A549 (cell line): ENCODE measurements at regions not wholly inside any gene's neighbourhood (a gene's known extent, or its start where the extent isn't known, plus 50 kb on each side); places are given as distances from the start of the nearest gene placed in this dataset.
"Not testable (repeated sequence)": the region's sequence is repeated elsewhere in the genome, so short reads cannot be mapped to it uniquely, and the experiment has no call there.

ENCODE experiments used
- ATAC-seq, 2 experiments: fragments of 200-7000 bp in 1 of 2; fragments of >200 bp in 1 of 2; cut with Nextera tagmentation in 1 of 2; cut with Tn5 transposase in 1 of 2; 3 replicates each; pipeline versions ENCODE4 v1.8.0 to v1.9.1; 2018 to 2020; ENCODE audit warnings: mild to moderate bottlenecking in 1 of 2, moderate library complexity in 1 of 2
- CTCF ChIA-PET: fragments of 300-600 bp; sonication (Branson Sonifier 250); formaldehyde crosslinking; extraction: SDS; loops from one replicate; lab custom pipeline; 2021; ENCODE audit warnings: antibody characterized with exemption, inconsistent platforms; lab: Yijun Ruan, JAX
- POLR2A ChIA-PET: fragments of 350-600 bp; formaldehyde crosslinking; extraction: SDS; loops from one replicate; lab custom pipeline; 2021; ENCODE audit warnings: antibody characterized with exemption, inconsistent platforms; lab: Yijun Ruan, JAX
- DNase-seq, 2 experiments: peaks; one replicate each; pipeline versions ENCODE4 v3.0.0 to v3.0.0-alpha.2; 2011 to 2016; ENCODE audit warnings: low read depth in 1 of 2, low spot score in 1 of 2
- FAIRE-seq: peaks from 2 replicates; lab custom pipeline; 2011; peaks lifted over from hg19 to GRCh38; lab: Jason Lieb, UNC
- H3K27ac ChIP-seq, 2 experiments: fragments of >200 bp; sonication (Bioruptor Twin); formaldehyde crosslinking; 3 replicates each; pipeline ENCODE4 v1.5.1; 2016 to 2017
- H3K4me1 ChIP-seq: fragments of >200 bp; sonication (Bioruptor Twin); formaldehyde crosslinking; 3 replicates; pipeline ENCODE4 v1.6.1; 2016
- H3K4me2 ChIP-seq: fragments of >200 bp; sonication (Bioruptor Twin); formaldehyde crosslinking; 3 replicates; pipeline ENCODE4 v1.6.1; 2016
- H3K4me3 ChIP-seq: fragments of >200 bp; sonication (Bioruptor Twin); formaldehyde crosslinking; 3 replicates; pipeline ENCODE4 v1.5.1; 2016
- H3K9me3 ChIP-seq: fragments of >200 bp; sonication (Bioruptor Twin); formaldehyde crosslinking; 3 replicates; pipeline ENCODE4 v1.6.1; 2016
- BHLHE40 ChIP-seq: IDR thresholded peaks from 2 replicates; pipeline ENCODE4 v1.6.1; 2012; ENCODE audit warnings: low read depth, low read length, inconsistent platforms
- CBX8 ChIP-seq: fragments of 200-600 bp; sonication (generic); IDR thresholded peaks from 2 replicates; pipeline ENCODE4 v1.6.1; 2016
- CHD2 ChIP-seq: fragments of 150-350 bp; IDR thresholded peaks from 2 replicates; pipeline ENCODE4 v1.6.1; 2014; ENCODE audit warnings: low read length; ENCODE audit not compliant: partially characterized antibody
- EHF ChIP-seq: fragments of 250-450 bp; sonication (Bioruptor Pico); IDR thresholded peaks from 2 replicates; pipeline ENCODE4 v1.5.0; 2020; ENCODE audit warnings: mild to moderate bottlenecking
- EHMT2 ChIP-seq: fragments of 200-600 bp; sonication (generic); IDR thresholded peaks from 2 replicates; pipeline ENCODE4 v1.6.1; 2016; ENCODE audit warnings: antibody characterized with exemption, low read depth, mild to moderate bottlenecking, moderate library complexity
- ESRRA ChIP-seq: fragments of 150-350 bp; IDR thresholded peaks from 2 replicates; pipeline ENCODE4 v1.6.1; 2014; ENCODE audit warnings: mild to moderate bottlenecking, low read length, borderline replicate concordance
- FOXS1 ChIP-seq: fragments of 250-450 bp; sonication (Bioruptor Pico); IDR thresholded peaks from 2 replicates; pipeline ENCODE4 v1.5.0; 2020; ENCODE audit warnings: mild to moderate bottlenecking, moderate library complexity
- HDAC2 ChIP-seq: fragments of 200-600 bp; sonication (generic); IDR thresholded peaks from 2 replicates; pipeline ENCODE4 v1.6.1; 2016
- HOXA7 ChIP-seq: fragments of 250-450 bp; sonication (Bioruptor Pico); IDR thresholded peaks from 2 replicates; pipeline ENCODE4 v1.5.0; 2020; ENCODE audit warnings: mild to moderate bottlenecking, moderate library complexity
- HOXB5 ChIP-seq: fragments of 250-450 bp; sonication (Bioruptor Pico); IDR thresholded peaks from 2 replicates; pipeline ENCODE4 v1.5.0; 2020; ENCODE audit warnings: mild to moderate bottlenecking, moderate library complexity
- KDM1A ChIP-seq: fragments of 200-600 bp; sonication (generic); IDR thresholded peaks from 2 replicates; pipeline ENCODE4 v1.6.1; 2016; ENCODE audit warnings: low read depth, mild to moderate bottlenecking
- NFE2L2 ChIP-seq: fragments of 150-350 bp; conservative IDR thresholded peaks from 2 replicates; pipeline ENCODE4 v1.6.1; 2014; ENCODE audit warnings: low read length
- PHF8 ChIP-seq: fragments of 200-600 bp; sonication (generic); IDR thresholded peaks from 2 replicates; pipeline ENCODE4 v1.6.1; 2016; ENCODE audit warnings: low read depth, mild to moderate bottlenecking, antibody characterized with exemption, moderate library complexity, borderline replicate concordance
- POLR2A ChIP-seq: IDR thresholded peaks from 2 replicates; pipeline ENCODE4 v1.6.1; 2012; ENCODE audit warnings: mild to moderate bottlenecking, low read length
- POLR2AphosphoS2 ChIP-seq: conservative IDR thresholded peaks from 2 replicates; pipeline ENCODE4 v1.6.1; 2012; ENCODE audit warnings: low read length, improper control_type of control experiment, inconsistent platforms
- RAD21 ChIP-seq, 2 experiments: fragments of >200 bp in 1 of 2; sonication (Bioruptor Twin) in 1 of 2; formaldehyde crosslinking in 1 of 2; IDR thresholded peaks in 1 of 2; conservative IDR thresholded peaks in 1 of 2; 2 replicates in 1 of 2; 3 replicates in 1 of 2; pipeline ENCODE4 v1.6.1; 2012 to 2018; ENCODE audit warnings: inconsistent platforms in 1 of 2
- RARB ChIP-seq: fragments of 250-450 bp; sonication (Bioruptor Pico); IDR thresholded peaks from 2 replicates; pipeline ENCODE4 v1.8.0; 2021; ENCODE audit warnings: mild to moderate bottlenecking, moderate library complexity
- RCOR1 ChIP-seq: fragments of 150-350 bp; IDR thresholded peaks from 2 replicates; pipeline ENCODE4 v1.6.1; 2014; ENCODE audit warnings: antibody characterized with exemption, low read length, low read depth
- RFX5 ChIP-seq: fragments of 450-650 bp; IDR thresholded peaks from 2 replicates; pipeline ENCODE4 v1.7.1; 2014; ENCODE audit warnings: antibody characterized with exemption, mild to moderate bottlenecking, moderate library complexity
- SMC3 ChIP-seq: fragments of >200 bp; sonication (Bioruptor Twin); formaldehyde crosslinking; IDR thresholded peaks from 3 replicates; pipeline ENCODE4 v1.6.1; 2018; ENCODE audit warnings: inconsistent platforms
- SREBF2 ChIP-seq: fragments of 450-650 bp; IDR thresholded peaks from 2 replicates; pipeline ENCODE4 v1.6.1; 2014; ENCODE audit warnings: mild to moderate bottlenecking, moderate library complexity
- TP53 ChIP-seq: fragments of 250-450 bp; sonication (Bioruptor Pico); IDR thresholded peaks from 2 replicates; pipeline ENCODE4 v1.5.0; 2021; ENCODE audit warnings: mild to moderate bottlenecking, moderate library complexity
- USF2 ChIP-seq: fragments of 450-650 bp; IDR thresholded peaks from 2 replicates; pipeline ENCODE4 v1.6.1; 2014; ENCODE audit warnings: antibody characterized with exemption
- ZC3H11A ChIP-seq: fragments of 450-650 bp; IDR thresholded peaks from 2 replicates; pipeline ENCODE4 v1.6.1; 2014; ENCODE audit warnings: antibody characterized with exemption, mild to moderate bottlenecking
- WGBS: methylation state at CpG from one replicate; pipeline ENCODE4 v1.1.6; 2017; ENCODE audit errors: missing lambda C conversion rate; 5-methylcytosine and 5-hydroxymethylcytosine counted together
- TF ChIP-seq, protein P1 (sequence below): IDR thresholded peaks from 2 replicates; pipeline ENCODE4 v1.6.1; 2012; ENCODE audit warnings: low read depth, borderline replicate concordance
- TF ChIP-seq, protein P2 (sequence below): IDR thresholded peaks from 2 replicates; pipeline ENCODE4 v1.6.1; 2012
- TF ChIP-seq, protein P3 (sequence below): fragments of >200 bp; sonication (Bioruptor Twin); formaldehyde crosslinking; IDR thresholded peaks from 2 replicates; pipeline ENCODE4 v1.6.1; 2016

GRCh38 chr2:168326572-168326971, 79.2 kb upstream of the STK39 start:
- Histone ChIP-seq H3K4me3 (no peak overlapping the region), H3K4me1 (no peaks in the 10 kb centered on the region), H3K9me3 (no peaks in the 10 kb centered on the region; the same call in 2 of the 3 replicates), H3K4me2 (no peak overlapping the region), H3K27ac (no peak overlapping the region)
- TF ChIP-seq CBX8: no peak
- TF ChIP-seq, protein P1, sequence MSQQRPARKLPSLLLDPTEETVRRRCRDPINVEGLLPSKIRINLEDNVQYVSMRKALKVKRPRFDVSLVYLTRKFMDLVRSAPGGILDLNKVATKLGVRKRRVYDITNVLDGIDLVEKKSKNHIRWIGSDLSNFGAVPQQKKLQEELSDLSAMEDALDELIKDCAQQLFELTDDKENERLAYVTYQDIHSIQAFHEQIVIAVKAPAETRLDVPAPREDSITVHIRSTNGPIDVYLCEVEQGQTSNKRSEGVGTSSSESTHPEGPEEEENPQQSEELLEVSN: no peak
- no peak for TF ChIP-seq FOXS1
- TF ChIP-seq BHLHE40: no peak
- DNase-seq (no peak), ATAC-seq (no peak), FAIRE-seq (no peak)
- WGBS: 42% methylated on average over 2 of the region's 2 CpGs
- CTCF ChIA-PET: interaction anchor here (0.6 kb wide), 1 partner anchor 360 kb away, joined by 3 read pairs; no protein-coding TSS in a partner anchor
- POLR2A ChIA-PET: no interaction called here

- no peak overlapping the region for H3K27ac ChIP-seq
- H3K9me3 ChIP-seq: no peaks in the 10 kb centered on the region; the same call in 2 of the 3 replicates
- no peak overlapping the region for H3K4me2 ChIP-seq
- 37% methylated on average over 3 of the region's 3 CpGs for WGBS
- no peaks in the 10 kb centered on the region for H3K4me1 ChIP-seq
- TF ChIP-seq NFE2L2: no peak
- no peak for TF ChIP-seq RARB (CRISPR knock-in tag)
- no peak for TF ChIP-seq HOXB5
- TF ChIP-seq POLR2AphosphoS2: no peak
- no peak for TF ChIP-seq ZC3H11A
- TF ChIP-seq PHF8: no peak
- ChIA-PET POLR2A (no interaction called here), CTCF (no interaction called here)
- no peak overlapping the region for H3K4me3 ChIP-seq
- no peak for ATAC-seq
- no peak for FAIRE-seq
- no peak for DNase-seq
These were observed 79.9 kb upstream of the STK39 start for GRCh38 chr2:168327328-168327727.

GRCh38 chr2:168328421-168328820, 81.0 kb upstream of the STK39 start:
- TF ChIP-seq EHMT2 (no peak), HDAC2 (no peak), SMC3 (no peak), ESRRA (no peak), CBX8 (no peak), RFX5 (no peak), SREBF2 (no peak), EHF (no peak), POLR2A (no peak), FOXS1 (no peak), POLR2AphosphoS2 (no peak)
- TF ChIP-seq, protein P2, sequence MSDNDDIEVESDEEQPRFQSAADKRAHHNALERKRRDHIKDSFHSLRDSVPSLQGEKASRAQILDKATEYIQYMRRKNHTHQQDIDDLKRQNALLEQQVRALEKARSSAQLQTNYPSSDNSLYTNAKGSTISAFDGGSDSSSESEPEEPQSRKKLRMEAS: no peak
- TF ChIP-seq, protein P3, sequence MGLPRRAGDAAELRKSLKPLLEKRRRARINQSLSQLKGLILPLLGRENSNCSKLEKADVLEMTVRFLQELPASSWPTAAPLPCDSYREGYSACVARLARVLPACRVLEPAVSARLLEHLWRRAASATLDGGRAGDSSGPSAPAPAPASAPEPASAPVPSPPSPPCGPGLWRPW: no peak
- Histone ChIP-seq H3K27ac (no peak overlapping the region), H3K9me3 (no peaks in the 10 kb centered on the region; the same call in 2 of the 3 replicates), H3K4me2 (no peak overlapping the region), H3K4me1 (no peaks in the 10 kb centered on the region), H3K4me3 (no peak overlapping the region)
- 56% methylated on average over 2 of the region's 2 CpGs for WGBS
- ChIA-PET POLR2A (no interaction called here), CTCF (interaction anchor here (0.6 to 0.9 kb wide), 2 partner anchors 10 to 194 kb away, joined by 3 read pairs; no protein-coding TSS in a partner anchor)
- ATAC-seq: no peak; a peak in 1 of 6 replicates
- DNase-seq: no peak
- FAIRE-seq: no peak

DNA sequence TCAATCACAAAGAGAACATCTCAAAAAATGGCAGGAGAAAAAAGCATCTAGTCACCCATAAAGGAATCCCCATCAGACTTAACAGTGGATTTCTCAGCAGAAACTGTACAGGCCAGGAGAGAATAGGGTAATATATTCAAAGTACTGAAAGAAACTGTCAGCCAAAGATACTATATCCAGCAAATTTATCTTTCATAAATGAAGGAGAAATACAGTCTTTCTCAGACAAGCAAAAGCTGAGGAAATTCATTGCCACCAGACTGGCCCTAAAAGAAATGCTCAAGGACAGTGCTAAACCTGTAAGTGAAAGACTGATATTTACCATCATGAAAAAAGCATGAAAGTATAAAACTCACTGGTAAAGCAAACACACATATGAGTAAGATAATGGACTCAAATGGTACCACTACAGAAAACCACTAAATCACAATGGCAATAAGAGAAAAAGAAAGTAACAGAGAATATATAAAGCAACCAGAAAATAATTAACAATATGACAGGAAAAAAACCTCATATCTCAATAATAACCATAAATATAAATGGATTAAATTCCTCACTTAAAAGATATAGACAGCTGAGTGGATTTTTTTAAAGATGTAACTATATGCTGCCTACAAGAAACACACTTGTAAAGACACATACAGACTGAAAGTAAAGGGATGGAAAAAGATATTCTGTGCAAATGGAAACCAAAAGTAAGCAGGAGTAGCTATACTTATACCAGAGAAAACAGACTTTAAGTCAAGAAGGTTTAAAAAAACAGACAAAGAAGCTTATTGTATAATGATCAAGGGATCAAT, 83.4 kb upstream of the STK39 start:
- CTCF ChIA-PET: no interaction called here
- TF ChIP-seq EHF (no peak), HOXB5 (no peak), HOXA7 (CRISPR knock-in tag) (no peak), USF2 (no peak), KDM1A (no peak), RCOR1 (no peak), CHD2 (no peak), RAD21 (conservative IDR thresholded peaks at IDR 0.05 in 1 of 2, IDR thresholded peaks at IDR 0.05 in 1 of 2) (no peak), TP53 (CRISPR knock-in tag) (no peak)
- H3K9me3 ChIP-seq: no peaks in the 10 kb centered on the region; the same call in 2 of the 3 replicates
- POLR2A ChIA-PET: no interaction called here
- H3K4me2 ChIP-seq: no peak overlapping the region
- H3K4me1 ChIP-seq: no peaks in the 10 kb centered on the region
- no peak for DNase-seq
- no peak overlapping the region for H3K27ac ChIP-seq
- no peak for ATAC-seq
- no peak overlapping the region for H3K4me3 ChIP-seq
- FAIRE-seq: no peak

DNA sequence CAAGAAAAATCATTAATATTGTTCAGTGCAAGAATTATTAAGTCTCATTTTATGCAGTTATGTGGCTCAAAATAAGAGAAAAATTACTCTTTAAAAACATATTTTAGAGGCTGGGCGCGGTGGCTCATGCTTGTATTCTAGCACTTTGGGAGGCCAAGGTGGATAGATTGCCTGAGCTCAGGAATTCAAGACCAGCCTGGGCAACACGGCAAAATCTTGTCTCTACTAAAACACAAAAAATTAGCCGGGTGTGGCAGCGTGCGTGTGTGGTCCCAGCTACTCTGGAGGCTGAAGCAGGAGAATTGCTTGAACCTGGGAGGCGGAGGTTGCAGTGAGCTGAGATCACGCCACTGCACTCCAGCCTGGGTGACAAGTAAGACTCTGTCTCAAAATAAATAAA, 87.9 kb upstream of the STK39 start:
- CTCF ChIA-PET: interaction anchor here (3.3 kb wide), 1 partner anchor 11 kb away, joined by 15 read pairs; no protein-coding TSS in a partner anchor
- H3K4me2 ChIP-seq, H3K27ac ChIP-seq, DNase-seq, H3K9me3 ChIP-seq, FAIRE-seq, ATAC-seq, H3K4me1 ChIP-seq, H3K4me3 ChIP-seq, POLR2A ChIA-PET: not testable (repeated sequence)
- 80% methylated on average over 8 of the region's 8 CpGs for WGBS
